NCI-H2029 treated with DMSO at 0.1 percent for 48 hours (cell line): ENCODE measurements at regions not wholly inside any gene's neighbourhood (a gene's known extent, or its start where the extent isn't known, plus 50 kb on each side); places are given as distances from the start of the nearest gene placed in this dataset.
"Not testable (repeated sequence)": the region's sequence is repeated elsewhere in the genome, so short reads cannot be mapped to it uniquely, and the experiment has no call there.

Experiments
- DNase-seq: peaks from one replicate; lab custom pipeline; 2025; lab: John Stamatoyannopoulos, UW

DNA sequence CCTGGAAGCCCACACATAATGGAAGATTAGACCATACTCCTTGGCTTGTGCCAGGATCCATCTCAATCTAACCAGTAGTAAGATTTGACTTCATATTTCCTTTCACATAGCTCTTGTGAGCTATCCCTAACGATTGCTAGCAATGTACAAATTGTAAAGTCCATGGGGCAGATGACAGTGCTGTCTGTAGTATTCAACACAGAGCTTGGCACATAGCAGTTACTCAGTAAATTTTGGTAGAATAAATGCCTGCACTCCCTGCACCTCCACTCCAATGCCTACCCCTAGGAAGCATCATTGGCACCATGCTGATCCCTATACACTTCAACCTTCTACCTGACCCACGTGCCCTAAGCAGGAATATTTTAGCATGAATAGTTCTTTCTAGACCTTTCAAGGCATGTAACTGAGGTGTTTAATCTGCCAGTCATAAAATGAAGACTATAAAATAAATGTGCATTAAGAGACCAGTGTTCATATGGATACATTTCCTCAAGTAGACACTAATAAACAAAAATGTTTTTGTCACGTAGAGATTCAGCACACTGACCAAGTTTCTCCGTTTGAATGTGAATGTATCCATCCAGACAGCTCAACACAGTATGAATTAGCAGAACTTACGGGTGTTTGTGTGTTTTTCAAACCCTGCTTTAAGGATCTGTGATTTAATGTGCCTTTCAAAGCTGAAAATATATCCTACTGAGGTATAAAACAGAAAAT lies 98.8 kb downstream of the BMP4 start:
- no peak for DNase-seq

DNA sequence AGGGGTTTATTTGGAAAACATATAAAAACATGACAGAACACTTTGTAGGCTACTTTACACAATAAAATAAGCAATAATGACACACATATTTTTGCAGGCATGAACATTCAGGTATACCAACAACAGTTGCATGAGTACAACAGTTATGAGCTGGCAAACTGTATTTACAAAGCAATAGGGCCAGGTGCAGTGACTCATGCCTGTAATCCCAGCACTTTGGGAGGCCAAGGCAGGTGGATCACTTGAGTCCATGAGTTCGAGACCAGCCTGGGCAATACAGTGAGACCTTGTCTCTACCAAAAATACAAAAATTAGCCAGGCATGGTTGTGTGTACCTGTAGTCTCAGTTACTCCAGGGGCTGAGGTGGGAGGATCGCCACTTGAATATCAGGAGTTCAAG lies 101.1 kb downstream of the BMP4 start:
- DNase-seq: no peak

DNA sequence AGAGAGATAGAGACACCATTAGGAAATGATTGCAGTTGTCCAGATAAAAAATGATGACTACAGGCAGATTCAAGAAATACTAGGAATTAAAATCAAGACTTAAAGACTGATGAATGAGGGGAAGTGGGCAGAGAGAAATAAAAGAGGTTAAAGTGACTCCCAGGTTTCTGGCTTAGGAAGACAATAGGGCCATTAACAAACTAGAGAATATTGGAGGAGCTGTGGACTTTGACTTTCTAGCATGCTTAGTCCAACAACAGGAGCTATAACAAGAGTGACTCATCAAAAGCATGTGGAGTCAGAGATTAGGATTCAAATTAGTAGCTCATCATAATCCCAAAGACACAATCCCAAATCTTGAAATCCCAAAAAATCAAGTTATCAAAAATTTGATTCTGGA lies 101.5 kb downstream of the BMP4 start:
- DNase-seq: no peak

DNA sequence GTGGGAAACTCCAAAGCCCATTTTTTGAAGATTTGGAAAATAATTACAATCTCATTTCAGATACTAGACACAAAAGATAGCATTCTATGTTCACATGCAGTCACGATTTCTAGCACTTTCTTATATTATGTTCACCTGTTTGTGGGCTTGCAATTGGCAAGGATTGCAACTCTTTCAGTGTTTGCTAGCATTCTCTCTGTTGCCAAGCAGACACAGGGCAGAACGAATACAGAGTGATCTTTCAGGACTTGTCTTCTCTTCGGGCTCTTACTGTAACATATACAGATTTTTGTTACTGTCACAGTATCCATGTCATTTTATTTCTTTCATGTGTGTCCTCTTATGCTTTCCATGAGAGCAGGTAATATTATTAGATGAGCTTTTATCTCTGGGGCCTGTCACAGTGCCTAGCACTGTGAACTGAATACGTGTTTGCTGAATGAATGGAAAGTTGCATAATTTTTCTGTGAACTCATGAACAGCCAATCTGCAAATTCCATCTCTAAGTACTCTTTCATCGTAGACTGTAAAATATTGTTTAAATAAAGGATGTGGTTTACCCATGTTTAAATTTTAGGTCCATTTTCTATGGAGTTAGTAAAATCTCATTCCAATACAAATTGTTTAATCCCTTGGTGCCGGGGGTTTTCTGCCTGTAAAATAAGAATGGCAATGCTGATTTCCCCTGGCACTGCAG lies 105.1 kb downstream of the BMP4 start:
- DNase-seq: no peak

DNA sequence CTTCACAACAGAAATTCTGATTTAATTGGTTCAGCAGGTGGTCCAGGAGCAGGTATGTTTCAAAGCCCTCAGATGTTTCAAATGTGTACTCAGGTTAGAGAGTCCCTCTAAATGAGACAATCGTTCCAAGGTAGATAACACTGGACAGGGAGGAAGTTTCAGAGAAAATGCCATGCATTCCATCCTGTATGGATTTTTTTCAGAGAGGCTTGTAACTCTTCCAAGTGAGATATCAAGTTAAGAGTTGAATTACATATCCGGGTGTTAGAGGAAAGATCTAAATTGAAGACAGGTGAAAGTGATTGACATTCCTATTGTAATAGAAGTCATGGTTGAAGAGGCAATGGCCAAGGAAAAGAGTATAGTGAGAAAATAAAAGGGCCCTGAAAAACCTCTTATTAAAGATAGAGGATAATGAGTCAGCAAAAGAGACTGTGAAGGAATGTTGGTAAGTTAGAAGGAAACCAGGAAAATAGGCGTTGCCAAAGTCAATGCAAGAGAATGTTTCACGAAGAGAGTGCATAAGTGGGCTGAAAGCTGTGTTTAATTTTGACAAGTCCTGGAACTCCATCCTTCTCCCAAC lies 105.8 kb downstream of the BMP4 start:
- no peak for DNase-seq

DNA sequence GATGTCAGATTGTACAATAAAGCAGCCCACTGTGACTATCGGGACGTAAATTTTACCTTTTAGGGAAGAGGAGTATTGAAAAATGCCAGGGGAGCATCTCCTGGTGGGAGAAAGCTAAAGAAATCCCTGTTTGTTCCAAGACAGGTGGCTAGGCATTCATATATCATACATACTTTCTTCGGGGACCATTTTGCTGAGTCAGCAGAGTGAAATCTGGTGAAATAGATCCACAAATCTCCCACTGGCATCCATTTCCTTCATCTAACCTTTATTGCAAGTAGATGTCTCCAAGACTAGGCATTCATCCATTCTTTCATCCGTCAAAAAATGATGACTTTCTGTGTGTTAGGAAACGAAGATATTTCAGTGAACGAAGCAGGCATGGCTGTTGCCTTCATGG lies 107.1 kb downstream of the BMP4 start:
- DNase-seq: no peak

DNA sequence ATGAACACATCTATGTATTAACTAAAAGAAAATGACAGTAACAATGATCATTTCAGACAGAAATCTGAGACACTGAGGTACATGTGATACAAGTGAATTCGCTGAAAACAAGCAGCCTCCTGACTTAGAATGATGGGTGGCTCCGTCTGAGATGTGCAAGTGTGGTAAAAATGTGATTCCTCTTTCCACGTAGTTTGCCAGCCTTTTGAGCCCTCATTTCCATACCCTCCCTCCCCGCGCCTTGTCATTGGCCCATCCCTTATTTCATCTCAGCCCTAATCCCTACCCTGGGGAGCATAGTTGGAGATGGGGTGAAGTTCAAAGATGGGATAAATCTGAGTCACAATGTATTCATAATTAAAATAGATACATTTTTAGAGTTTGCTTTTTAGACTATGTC lies 107.8 kb downstream of the BMP4 start:
- no peak for DNase-seq

DNA sequence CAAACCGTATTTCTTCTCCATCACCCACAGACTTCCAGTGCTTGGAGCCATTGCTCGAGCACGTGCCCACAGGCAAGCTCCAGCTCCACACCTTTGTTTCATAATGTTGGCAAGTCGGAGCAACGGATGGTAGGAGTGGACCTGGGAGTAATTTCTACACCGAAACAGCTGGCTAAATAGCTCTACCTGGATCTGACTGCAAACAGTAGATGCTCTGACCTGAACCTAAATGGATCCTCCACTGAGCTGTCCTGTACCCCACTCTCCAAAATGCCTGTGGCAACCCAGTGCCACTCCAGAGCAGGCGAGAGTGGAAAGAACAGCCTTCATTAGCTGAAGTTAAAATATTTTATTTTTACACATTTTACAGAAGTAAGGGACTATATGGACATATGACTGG lies 108.7 kb downstream of the BMP4 start:
- DNase-seq: no peak

DNA sequence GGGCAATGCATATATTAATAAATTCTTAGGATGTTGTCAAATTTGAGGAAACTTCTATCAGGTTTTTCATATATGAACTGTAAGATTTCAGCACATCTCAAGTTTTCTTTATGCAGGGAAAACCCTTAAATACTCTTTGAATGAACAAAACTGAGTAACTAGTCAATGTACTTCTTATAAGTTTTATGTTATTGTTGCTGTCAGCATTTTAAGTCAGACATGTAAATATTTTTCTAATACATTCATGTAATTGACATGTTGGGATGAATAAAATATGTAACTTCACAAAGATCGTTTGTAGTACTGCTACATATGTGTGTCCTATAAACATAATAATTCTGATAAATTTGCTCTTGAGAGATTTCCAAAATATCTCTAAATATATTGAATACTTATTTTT lies 109.6 kb downstream of the BMP4 start:
- no peak for DNase-seq

DNA sequence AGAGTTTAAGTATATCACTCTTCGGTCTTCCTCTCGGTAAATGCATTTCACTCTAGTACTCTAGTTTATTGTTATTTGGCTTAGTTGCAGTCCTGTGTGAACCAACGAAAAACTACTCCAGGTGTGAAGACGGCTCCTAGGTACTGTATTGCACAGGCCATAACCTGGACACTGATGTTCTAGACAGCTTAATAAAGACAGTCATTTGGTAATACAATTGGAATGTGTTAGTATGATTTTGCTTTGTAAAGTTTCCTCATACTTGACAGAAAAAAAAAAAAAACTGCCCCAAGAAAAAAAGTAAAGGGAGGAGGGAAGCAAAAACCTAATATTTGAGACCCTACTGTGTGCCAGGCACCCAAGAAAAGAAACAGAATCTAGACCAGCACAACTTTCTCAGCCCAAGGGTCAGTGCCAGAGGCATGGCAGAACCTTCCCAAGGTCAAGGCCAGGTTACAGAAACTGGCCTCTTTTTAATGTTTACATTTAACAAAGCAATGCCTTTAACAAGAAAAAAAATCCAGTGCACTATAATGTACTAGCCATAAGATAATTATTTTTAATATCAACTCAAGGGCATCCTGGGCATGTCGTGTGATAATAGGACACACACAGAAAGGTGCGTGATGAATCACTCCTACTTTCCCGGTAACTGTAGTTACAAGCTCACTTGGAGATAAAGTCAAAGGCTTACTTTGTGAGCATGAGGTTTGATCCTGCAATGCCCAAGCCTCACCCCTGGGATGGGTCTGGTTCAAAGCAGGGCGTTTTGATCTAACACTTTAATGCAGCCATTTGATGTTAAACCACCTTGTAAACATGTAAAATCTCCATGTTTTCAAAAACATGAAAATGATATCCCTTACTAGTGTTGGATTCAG lies 110.6 kb downstream of the BMP4 start:
- DNase-seq: no peak

DNA sequence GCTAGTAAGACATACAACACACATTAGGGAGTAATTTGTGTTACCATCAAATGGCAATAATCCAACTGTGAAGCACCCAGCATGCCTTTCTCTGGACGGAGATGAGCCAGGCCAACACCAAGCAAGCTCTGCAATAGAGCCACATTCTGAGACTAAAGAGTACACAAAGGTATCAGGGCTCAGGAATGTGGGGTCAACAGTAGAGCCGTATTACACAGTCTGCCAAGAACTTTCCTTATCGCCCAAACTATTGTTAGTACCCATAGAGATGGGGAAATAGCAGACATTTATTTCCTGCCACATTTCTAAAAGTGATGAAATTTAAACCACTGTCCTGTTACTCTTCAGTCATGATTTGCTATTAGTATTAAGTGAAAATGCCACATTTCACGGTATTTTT lies 113.7 kb downstream of the BMP4 start:
- no peak for DNase-seq

DNA sequence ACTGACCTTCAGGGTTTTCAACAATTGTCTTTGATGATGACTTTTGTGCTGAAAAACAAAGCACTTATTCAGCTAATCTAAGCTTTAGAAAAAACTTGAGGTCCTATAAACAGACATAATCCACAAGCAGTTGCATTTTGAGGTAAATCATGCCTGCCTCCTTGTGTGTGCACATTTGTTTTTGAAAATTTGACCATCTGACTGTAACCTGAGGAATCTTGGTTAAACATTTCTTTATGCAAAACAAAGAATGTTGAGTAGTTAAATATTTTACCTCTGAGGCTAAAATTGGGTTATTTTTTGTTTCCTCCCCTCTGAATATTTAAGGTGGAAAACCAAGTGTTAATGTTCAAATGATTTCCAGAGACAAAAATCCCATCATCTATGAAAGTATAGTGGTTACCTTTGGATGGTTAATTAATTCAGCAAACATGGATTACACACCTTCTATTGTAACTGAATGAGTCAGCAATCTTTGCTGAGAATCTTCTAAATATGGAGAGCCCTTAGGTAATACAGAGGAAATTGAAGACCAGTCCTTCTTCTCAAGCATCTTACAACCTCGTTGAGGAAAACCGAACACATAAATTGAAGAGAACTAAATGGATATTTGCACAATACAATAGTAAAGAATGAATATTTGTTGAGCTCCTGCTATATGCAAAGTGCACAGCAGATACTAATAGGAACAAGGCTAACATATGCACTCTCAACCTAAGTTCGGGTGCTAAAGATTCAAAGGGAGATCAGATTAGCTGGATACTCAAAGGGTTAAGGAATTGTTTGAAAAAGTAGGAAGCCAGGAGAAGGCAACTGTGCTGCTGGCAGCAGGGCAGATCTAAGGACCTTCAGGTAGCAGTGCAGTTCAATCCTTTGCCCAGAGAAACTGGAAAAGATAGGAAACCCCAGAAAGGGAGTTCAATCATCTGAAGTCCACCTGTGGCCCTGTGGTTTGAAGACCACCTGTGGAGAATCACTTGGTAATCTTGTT lies 115.2 kb downstream of the BMP4 start:
- DNase-seq: no peak

DNA sequence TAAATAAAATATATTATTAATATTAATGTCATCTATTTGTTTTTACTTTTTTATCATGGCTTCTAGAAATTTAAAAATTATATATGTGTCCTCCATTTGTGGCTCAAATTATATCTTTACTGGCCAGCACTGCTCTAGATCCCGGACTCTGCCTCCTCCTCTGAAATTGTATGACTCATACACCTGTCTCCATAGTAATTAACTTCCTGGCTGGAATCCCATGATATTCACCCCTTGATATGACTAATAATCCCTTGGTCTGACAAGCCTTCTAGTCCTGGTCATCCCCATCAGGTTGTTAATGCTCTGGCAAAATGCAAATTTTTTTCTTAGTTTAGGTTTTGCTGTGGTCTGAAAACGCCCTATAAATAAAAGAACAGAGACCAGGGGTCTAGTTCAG lies 116.2 kb downstream of the BMP4 start:
- DNase-seq: no peak

DNA sequence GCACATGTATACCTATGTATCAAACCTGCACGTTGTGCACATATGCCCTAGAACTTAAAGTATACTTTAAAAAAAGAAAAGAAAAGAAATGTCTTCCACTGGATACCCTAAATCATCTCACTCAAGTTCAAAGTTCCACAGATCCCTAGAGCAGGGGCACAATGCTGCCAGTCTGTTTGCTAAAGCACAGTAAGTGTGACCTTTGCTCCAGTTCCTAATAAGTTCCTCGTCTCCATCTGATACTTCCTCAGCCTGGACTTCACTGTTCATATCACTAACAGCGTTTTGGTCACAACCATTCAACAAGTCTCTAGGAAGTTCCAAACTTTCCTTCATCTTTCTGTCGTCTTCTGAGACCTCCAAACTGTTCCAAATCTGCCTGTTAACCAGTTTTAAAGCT lies 118.3 kb downstream of the BMP4 start:
- no peak for DNase-seq

DNA sequence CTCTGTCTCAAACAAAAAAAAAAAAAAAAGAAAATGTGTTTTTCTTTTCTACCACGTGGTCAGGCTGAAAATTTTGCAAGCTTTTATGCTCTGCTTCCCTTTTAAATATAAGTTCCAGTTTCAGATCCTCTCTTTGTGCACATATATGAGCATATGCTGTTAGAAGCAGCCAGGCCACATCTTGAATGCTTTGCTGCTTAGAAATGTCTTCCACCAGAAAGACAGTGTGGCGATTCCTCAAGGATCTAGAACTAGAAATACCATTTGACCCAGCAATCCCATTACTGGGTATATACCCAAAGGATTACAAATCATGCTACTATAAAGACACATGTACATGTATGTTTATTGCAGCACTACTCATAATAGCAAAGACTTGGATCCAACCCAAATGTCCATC lies 119.0 kb downstream of the BMP4 start:
- DNase-seq: not testable (repeated sequence)

DNA sequence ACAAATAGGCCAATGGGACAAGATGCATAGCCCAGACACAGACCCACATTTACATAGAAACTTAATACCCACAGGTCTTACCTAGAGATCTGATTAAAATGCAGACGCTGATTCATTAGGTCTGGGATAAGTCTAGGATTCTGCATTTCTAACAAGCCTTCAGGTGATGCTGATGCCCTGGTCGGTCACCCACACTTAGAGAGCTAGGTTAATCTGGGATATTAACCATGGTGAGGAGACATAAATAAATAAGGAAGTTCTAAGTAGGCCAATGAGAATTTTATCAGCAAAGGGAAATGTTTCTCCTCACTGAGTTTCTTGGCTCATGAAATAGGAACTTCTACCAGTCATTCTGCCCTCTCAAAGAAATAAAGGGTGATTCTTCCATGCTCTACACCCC lies 120.1 kb downstream of the BMP4 start:
- DNase-seq: no peak

DNA sequence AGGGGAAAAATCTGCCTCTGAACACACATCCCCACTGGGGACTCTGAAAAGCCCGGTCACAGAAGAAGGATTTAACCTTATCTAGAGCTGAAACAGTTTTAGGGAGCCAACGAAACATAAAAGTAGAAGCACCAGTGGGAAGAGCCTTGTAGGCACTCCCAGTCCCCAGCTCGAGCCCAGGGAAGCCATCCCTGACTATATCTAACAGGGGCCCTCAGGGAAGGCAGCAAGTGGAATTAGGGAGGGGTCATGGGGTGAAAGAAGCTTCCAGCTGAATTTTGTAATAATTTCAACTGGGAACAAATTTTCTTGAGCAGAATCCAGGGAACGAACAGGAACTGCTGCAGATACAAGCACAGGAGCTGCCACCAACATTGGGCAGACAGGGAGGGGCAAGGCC lies 127.8 kb downstream of the BMP4 start:
- DNase-seq: no peak

DNA sequence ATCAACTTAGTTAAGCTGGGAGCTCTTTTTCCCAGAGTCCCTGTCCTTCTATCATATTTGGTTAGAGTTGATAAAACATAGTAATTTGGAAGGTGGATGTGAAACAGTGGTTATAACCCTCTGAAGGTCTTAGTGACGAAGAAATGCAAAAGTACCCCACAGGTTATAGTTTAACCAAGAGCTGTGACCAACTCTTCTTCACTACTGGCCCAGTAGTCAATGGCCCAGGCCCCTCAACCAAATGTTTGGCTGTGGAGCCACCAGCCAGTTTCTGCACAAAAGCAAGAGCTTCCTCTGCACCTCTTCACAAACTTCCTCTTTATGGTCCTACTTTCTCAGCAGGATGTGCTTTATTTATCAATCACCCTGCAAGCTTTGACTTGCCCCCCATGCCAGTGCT lies 132.6 kb downstream of the BMP4 start:
- DNase-seq: no peak

DNA sequence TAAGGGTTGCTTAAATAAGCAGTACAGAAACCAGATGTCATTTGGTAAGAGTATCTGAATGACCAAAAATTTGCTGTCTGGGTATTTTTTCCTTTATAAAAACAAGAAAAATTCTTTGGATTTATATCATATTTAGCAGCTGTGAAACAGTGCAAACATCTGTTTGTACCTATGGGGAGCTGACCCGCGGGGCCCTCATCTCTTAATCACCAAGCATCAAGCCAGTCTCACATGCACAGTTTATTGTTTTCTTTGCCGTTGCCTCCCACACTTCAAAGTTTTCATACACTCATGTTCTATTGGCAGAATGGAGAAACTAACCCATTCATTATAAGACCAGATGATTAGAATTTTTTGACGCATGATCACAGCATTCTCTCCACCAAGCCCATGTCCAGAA lies 142.2 kb downstream of the BMP4 start:
- no peak for DNase-seq

DNA sequence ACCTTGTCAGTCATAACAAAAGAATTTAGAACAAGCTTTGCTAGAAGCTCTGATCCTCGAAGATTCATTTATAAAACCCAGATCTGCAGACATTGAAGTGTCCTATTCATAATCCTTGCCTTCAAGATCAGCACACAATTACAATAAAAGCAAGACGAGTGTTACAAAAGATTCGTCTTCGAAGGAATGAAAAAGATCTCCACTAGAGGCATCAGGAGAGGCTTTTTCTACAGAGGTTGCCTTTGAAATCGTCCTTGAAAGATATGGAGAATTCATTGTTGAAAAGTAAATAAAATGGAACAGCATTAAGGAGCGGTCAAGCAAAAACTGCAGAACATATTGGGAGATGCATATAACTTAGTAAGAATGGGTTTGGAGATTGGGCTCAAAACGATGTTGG lies 146.4 kb downstream of the BMP4 start:
- DNase-seq: no peak

DNA sequence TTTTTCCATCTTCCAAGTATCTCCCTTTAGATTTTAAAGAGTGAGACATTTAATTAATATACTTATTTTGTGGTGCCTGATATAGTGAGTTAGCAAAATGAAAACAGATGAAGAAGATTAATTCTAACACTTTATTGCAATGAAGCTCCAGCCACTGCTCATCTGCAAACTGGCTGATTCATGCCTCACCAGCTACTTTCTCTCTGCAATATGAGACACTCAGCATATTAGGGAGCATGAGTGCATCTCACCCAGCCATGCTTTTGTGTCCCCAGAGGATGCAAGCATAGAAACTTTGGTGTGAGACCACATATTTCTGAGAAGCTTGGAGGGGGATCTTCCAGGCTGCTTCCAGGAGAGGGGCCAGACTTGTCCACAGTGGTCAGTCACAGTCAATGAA lies 148.6 kb downstream of the BMP4 start:
- DNase-seq: no peak
